Calu3 (cell line): ENCODE measurements at regions not wholly inside any gene's neighbourhood (a gene's known extent, or its start where the extent isn't known, plus 50 kb on each side); places are given as distances from the start of the nearest gene placed in this dataset.

Experiments
- BruUV-seq: library from RNA; stranded (reverse); fragments of 400-500 nt; replicated peaks from 2 replicates; lab custom pipeline; 2021; lab: Mats Ljungman, UMichigan
- CTCF ChIA-PET: fragments of 300-600 bp; sonication (Branson Sonifier 250); formaldehyde crosslinking; loops from one replicate; lab custom pipeline; 2022; ENCODE audit warnings: antibody characterized with exemption; lab: Charles Lee
- DNase-seq: peaks from one replicate; pipeline ENCODE4 v3.0.0; 2022
- H3K27ac Mint-ChIP-seq: one replicate; pipeline ENCODE4 v1.8.0; 2022; ENCODE audit warnings: mixed read lengths; ENCODE audit not compliant: unreplicated experiment
- H3K27me3 Mint-ChIP-seq: one replicate; pipeline ENCODE4 v1.8.0; 2022; ENCODE audit warnings: mixed read lengths; ENCODE audit not compliant: unreplicated experiment
- H3K36me3 Mint-ChIP-seq: one replicate; pipeline ENCODE4 v1.8.0; 2022; ENCODE audit warnings: mild to moderate bottlenecking, moderate library complexity, mixed read lengths; ENCODE audit not compliant: insufficient read depth, unreplicated experiment
- H3K4me1 Mint-ChIP-seq: one replicate; pipeline ENCODE4 v1.8.0; 2022; ENCODE audit warnings: mild to moderate bottlenecking, low read depth, mixed read lengths; ENCODE audit not compliant: unreplicated experiment
- H3K4me3 Mint-ChIP-seq: one replicate; pipeline ENCODE4 v1.8.0; 2022; ENCODE audit warnings: mild to moderate bottlenecking, low read depth, moderate library complexity, mixed read lengths; ENCODE audit not compliant: unreplicated experiment
- H3K9me3 Mint-ChIP-seq: one replicate; pipeline ENCODE4 v1.8.0; 2022; ENCODE audit warnings: low read depth, mixed read lengths; ENCODE audit not compliant: unreplicated experiment
- intact Hi-C: fragments of 100-400 bp; cut with micrococcal nuclease; formaldehyde crosslinking; loops from one replicate; pipeline ENCODE4 v1.10.0; 2022; ENCODE audit not compliant: unreplicated experiment
- TF ChIP-seq, protein P1 (sequence below): fragments of 200-600 bp; IDR thresholded peaks from one replicate; pipeline ENCODE4 v1.8.0; 2022; ENCODE audit warnings: antibody characterized with exemption; ENCODE audit not compliant: unreplicated experiment

DNA sequence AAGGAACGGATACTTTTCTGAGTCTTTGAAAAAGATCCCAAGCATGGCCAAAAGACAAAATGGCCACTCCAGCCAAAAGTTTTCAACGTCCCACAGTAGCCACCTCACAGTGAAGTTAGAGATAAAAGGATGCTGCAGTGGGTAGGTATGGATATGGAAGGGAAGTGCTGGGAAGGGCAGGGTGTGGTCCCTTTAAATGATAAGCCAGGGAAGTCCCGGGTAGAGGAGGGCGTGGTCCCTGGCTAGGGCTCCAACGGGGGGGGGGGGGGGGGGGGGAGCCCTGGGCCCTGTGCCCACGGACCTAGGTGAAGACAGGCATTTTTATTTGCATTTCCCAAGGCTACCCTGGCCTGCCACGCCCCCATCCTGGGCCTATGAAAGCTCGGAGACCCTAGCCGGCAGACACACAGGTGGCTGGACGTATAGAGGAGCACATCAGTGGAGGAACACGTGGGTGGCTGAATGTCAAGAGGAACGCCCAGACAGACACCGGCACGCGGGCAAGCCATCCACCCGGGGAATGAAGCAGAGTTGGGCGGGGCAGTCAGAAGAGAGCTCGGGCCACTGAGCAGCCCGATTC lies 306.7 kb downstream of the NFIB start:
- H3K27me3 Mint-ChIP-seq: peaks cover 22% of the 10 kb centered on the region
- no peaks in the 10 kb centered on the region for H3K9me3 Mint-ChIP-seq
- no peaks in the 10 kb centered on the region for H3K36me3 Mint-ChIP-seq
- CTCF ChIA-PET: no interaction called here
- H3K27ac Mint-ChIP-seq: no peak overlapping the region
- no TSS peak for BruUV-seq
- TF ChIP-seq, protein P1, sequence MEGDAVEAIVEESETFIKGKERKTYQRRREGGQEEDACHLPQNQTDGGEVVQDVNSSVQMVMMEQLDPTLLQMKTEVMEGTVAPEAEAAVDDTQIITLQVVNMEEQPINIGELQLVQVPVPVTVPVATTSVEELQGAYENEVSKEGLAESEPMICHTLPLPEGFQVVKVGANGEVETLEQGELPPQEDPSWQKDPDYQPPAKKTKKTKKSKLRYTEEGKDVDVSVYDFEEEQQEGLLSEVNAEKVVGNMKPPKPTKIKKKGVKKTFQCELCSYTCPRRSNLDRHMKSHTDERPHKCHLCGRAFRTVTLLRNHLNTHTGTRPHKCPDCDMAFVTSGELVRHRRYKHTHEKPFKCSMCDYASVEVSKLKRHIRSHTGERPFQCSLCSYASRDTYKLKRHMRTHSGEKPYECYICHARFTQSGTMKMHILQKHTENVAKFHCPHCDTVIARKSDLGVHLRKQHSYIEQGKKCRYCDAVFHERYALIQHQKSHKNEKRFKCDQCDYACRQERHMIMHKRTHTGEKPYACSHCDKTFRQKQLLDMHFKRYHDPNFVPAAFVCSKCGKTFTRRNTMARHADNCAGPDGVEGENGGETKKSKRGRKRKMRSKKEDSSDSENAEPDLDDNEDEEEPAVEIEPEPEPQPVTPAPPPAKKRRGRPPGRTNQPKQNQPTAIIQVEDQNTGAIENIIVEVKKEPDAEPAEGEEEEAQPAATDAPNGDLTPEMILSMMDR: no peak
- no peak overlapping the region for H3K4me3 Mint-ChIP-seq
- intact Hi-C loops: no loop called here
- no peaks in the 10 kb centered on the region for H3K4me1 Mint-ChIP-seq
- DNase-seq: no peak

DNA sequence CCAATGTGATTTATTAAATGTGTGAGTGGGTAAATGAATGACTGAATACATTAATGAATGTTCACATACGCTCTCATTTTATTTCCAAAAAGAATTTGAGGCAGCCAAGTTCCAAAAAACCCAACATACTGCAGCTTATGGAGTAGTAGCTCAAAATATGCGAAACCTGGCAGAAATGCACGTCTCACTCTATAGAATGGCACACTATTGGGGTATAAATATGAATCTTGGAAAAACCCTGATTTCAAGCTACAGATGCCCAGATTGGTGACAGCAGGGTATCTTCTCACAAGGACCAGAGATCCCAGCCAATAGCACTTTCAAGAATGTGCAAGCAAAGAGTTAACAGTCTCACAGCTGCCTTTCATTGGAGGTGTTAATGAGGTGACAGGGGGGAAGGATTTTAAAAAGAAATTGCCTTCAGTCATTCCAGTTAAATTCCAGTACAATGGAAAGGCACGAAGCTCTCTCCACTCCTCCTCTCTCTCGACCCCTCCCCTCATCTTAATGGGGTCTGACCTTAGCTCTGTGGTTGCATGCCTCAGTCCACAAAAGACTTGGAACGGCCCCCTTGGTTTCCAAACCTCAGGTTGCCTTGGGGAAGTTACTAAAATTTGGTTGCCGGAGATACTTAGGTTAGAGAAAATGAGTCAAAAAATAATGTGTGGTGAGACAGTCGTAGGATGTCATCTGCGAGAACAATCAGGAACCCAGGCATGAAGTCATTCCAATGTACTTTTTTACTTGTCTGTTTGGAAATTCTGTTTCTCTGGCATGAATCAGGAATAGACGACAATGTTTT lies 307.4 kb downstream of the NFIB start:
- H3K4me3 Mint-ChIP-seq: no peak overlapping the region
- BruUV-seq: no TSS peak
- no peak for DNase-seq
- H3K9me3 Mint-ChIP-seq: no peaks in the 10 kb centered on the region
- H3K27ac Mint-ChIP-seq: no peak overlapping the region
- intact Hi-C loops: no loop called here
- CTCF ChIA-PET: no interaction called here
- H3K27me3 Mint-ChIP-seq: peaks cover 22% of the 10 kb centered on the region
- TF ChIP-seq, protein P1: no peak
- H3K4me1 Mint-ChIP-seq: no peaks in the 10 kb centered on the region
- H3K36me3 Mint-ChIP-seq: no peaks in the 10 kb centered on the region

DNA sequence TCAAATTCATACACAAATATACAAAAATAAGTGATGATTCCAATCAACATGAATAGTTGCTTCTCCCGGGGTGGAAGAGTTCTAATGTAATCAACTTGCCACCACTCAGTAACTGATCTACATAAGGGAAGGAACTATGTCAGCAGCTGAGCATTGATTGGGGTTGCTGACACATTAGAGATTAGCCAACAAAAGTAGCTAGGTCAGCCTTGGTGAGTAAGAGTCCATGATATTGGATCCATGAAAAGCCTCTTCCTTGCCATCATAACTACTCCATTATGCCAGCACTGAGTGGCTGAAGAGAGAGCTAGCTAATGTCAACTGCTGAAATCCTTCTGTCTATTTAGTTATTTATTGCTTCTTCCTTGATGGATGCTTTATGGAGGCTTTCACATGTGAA lies 309.8 kb downstream of the NFIB start:
- TF ChIP-seq, protein P1: no peak
- H3K27ac Mint-ChIP-seq: no peak overlapping the region
- intact Hi-C loops: no loop called here
- CTCF ChIA-PET: no interaction called here
- DNase-seq: no peak
- no peak overlapping the region for H3K4me3 Mint-ChIP-seq
- H3K9me3 Mint-ChIP-seq: no peaks in the 10 kb centered on the region
- H3K36me3 Mint-ChIP-seq: no peaks in the 10 kb centered on the region
- no peaks in the 10 kb centered on the region for H3K4me1 Mint-ChIP-seq
- no TSS peak for BruUV-seq
- H3K27me3 Mint-ChIP-seq: peaks cover 22% of the 10 kb centered on the region

DNA sequence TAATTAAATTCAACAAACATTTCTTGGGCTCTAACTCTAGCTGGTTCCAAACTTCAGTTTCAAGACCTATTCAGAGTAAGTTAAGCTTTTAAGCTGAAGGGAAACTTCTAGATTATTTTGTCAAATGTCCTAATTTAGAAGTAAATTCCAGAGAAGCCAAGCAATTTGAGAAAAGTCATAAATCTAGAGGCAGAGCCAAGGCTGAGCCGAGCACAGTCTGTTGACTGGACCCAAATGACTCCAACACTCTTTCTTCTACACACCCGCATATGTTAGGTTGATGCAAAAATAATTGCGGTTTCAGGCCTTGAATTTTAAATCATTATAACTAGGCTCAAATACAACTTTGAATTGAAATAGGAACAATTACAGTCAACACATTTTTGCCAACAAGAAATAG lies 319.7 kb downstream of the NFIB start:
- Mint-ChIP-seq H3K9me3 (peaks cover 6% of the 10 kb centered on the region), H3K4me1 (no peaks in the 10 kb centered on the region), H3K27ac (no peak overlapping the region), H3K36me3 (no peaks in the 10 kb centered on the region), H3K4me3 (no peak overlapping the region), H3K27me3 (no peaks in the 10 kb centered on the region)
- BruUV-seq: no TSS peak
- DNase-seq: no peak
- CTCF ChIA-PET: no interaction called here
- intact Hi-C loops: no loop called here
- TF ChIP-seq, protein P1: no peak
